ENCODE measurements at regions not wholly inside any gene's neighbourhood (a gene's known extent, or its start where the extent isn't known, plus 50 kb on each side); places are given as distances from the start of the nearest gene placed in this dataset.

DNA sequence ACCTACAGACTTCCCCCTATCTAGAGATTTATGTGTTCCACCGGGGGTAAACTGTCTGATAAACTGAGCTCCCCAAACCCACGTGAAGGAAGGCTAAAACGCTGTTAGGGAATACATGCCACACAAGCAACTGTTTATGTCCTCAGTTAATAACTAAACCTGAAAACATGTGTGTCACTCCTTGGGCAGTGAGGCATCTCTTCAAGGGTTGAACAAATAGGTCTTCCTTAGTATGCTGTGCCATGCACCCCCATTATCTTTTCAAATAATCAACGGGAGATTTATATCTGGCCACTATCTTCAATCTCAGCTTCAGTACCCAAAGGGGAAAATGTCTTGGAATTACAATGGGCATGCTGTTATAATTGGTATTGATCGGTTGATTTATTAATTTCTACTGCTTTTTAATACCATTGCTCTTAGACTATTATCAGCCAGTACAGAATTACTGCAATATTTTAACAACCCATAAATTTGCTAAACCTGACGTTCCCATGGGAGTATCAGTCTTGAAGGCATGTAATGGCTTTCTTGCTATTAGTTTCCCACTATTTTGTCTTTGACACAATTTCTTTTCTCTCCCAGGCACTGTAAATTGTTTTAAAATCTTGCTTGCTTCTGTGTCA is 279.2 kb upstream of the P2RY1 start:
- no peaks in the 10 kb centered on the region for H3K27me3 Mint-ChIP-seq
- H3K4me1 Mint-ChIP-seq (ENCODE audit: low read depth): no peaks in the 10 kb centered on the region
- no peak overlapping the region for H3K27ac Mint-ChIP-seq
- H3K9me3 Mint-ChIP-seq: peaks cover 14% of the 10 kb centered on the region
- intact Hi-C loops (cut with micrococcal nuclease): no loop called here
- no peak overlapping the region for H3K4me3 Mint-ChIP-seq
- H3K36me3 Mint-ChIP-seq (ENCODE audit: low read depth): no peaks in the 10 kb centered on the region

- Mint-ChIP-seq H3K27ac (no peak overlapping the region), H3K27me3 (no peaks in the 10 kb centered on the region)
These were observed 278.1 kb upstream of the P2RY1 start for GRCh38 chr3:152556731-152557254.

DNA sequence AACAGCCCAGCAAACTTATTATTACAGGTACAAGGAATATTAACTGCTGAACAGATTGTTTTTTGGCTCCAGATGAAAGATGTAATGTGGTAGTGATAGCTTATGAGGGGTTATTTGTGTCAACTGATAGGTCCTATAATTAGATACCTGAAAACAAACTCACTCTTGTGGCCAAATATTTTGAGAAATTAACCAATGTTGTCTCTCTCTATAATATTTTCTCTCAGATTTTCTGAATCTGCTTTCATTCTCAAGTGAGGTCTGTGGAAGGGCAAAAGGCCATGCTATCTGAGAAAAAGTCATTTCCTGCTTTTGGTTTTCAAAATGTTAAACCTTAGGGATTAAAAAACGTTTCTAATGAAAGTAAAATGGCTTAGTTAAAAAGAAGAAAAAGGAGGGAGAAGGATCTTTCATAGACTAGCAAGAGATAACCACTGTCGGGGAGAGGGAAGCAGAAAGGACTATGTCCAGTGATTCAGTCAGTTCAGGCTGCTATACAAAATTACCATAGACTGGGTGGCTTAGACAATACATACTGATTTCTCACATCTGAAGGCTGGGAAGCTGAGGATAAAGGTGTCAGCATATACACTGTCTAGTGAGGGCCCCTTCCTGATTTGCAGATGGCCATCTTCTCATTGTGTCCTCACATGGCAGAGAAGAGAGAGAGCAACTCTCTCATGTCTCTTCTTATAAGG is 277.5 kb upstream of the P2RY1 start:
- no peak overlapping the region for H3K4me3 Mint-ChIP-seq
- no peak overlapping the region for H3K27ac Mint-ChIP-seq
- intact Hi-C loops (cut with micrococcal nuclease): no loop called here
- no peaks in the 10 kb centered on the region for H3K36me3 Mint-ChIP-seq (ENCODE audit: low read depth)
- H3K4me1 Mint-ChIP-seq (ENCODE audit: low read depth): no peaks in the 10 kb centered on the region
- peaks cover 14% of the 10 kb centered on the region for H3K9me3 Mint-ChIP-seq
- H3K27me3 Mint-ChIP-seq: no peaks in the 10 kb centered on the region

More at GRCh38 chr3:152556731-152557254, 278.1 kb upstream of the P2RY1 start:
- Mint-ChIP-seq H3K4me3 (no peak overlapping the region), H3K4me1 (ENCODE audit: low read depth) (no peaks in the 10 kb centered on the region), H3K36me3 (ENCODE audit: low read depth) (no peaks in the 10 kb centered on the region), H3K9me3 (peaks cover 14% of the 10 kb centered on the region)
- intact Hi-C loops (cut with micrococcal nuclease): no loop called here

DNA sequence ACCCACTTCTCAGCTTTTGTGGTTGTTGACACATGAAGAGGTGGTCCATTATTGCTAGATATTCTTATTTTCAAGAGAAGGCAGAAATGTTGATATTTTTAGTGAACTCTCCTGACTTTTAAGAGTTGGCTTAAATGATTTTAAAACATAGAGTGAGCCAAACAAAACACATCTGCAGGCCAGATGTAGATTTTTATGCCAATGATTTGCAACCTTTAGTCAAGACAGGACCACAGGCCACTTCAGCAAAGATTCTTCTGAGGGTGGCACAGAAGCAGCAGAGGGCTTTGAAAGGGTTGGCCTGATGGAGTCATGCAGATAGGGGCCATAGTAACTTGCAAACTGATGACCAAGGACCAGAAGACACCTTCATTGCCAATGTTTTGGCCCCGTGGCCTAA is 276.5 kb upstream of the P2RY1 start:
- intact Hi-C loops (cut with micrococcal nuclease): no loop called here
- H3K27ac Mint-ChIP-seq: no peak overlapping the region
- H3K36me3 Mint-ChIP-seq (ENCODE audit: low read depth): no peaks in the 10 kb centered on the region
- no peaks in the 10 kb centered on the region for H3K27me3 Mint-ChIP-seq
- H3K9me3 Mint-ChIP-seq: peaks cover 14% of the 10 kb centered on the region
- H3K4me1 Mint-ChIP-seq (ENCODE audit: low read depth): no peaks in the 10 kb centered on the region
- H3K4me3 Mint-ChIP-seq: no peak overlapping the region

DNA sequence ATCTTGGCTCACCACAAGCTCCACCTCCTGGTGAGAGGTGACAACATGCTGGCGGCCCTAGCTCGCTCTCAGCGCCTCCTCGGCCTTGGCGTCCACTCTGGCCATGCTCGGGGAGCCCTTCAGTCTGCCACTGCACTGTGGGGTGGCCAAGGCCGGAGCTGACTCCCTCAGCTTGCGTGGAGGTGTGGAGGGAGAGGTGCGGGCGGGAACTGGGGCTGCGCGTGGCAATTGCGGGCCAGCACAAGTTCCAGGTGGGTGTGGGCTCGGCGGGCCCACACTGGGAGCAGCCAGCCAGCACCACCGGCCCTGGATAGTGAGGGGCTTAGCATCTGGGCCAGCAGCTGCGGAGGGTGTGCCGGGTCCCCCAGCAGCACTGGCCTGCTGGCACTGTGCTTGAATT is 275.7 kb upstream of the P2RY1 start:
- H3K27ac Mint-ChIP-seq: no peak overlapping the region
- intact Hi-C loops (cut with micrococcal nuclease): no loop called here
- H3K36me3 Mint-ChIP-seq (ENCODE audit: low read depth): no peaks in the 10 kb centered on the region
- no peak overlapping the region for H3K4me3 Mint-ChIP-seq
- peaks cover 5% of the 10 kb centered on the region for H3K4me1 Mint-ChIP-seq (ENCODE audit: low read depth)
- H3K27me3 Mint-ChIP-seq: no peaks in the 10 kb centered on the region
- peaks cover 14% of the 10 kb centered on the region for H3K9me3 Mint-ChIP-seq

DNA sequence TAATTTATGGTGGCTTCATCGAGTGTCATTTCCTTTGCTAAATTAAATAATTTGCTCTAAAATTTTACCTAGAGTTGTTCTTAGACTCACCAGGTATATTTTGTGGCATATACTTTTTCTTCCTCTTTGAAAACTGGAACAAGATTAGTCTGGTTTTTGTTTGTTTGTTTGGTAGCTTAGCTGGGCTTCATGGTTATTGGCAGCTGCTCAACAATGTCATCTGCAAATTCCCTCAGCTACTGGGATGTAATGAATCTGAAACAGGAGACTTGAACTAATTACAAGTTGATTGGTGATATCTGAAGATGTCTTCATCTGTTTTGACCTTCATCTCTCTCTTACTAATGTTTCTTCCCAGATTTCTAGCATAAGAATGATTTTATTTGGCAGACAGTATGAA is 270.5 kb upstream of the P2RY1 start:
- Mint-ChIP-seq H3K27me3 (no peaks in the 10 kb centered on the region), H3K9me3 (no peaks in the 10 kb centered on the region), H3K36me3 (ENCODE audit: low read depth) (no peaks in the 10 kb centered on the region), H3K27ac (no peak overlapping the region), H3K4me1 (ENCODE audit: low read depth) (peaks cover 5% of the 10 kb centered on the region), H3K4me3 (no peak overlapping the region)
- intact Hi-C loops (cut with micrococcal nuclease): no loop called here

- Mint-ChIP-seq H3K27me3 (no peaks in the 10 kb centered on the region), H3K27ac (no peak overlapping the region), H3K4me3 (no peak overlapping the region), H3K9me3 (no peaks in the 10 kb centered on the region), H3K4me1 (ENCODE audit: low read depth) (peaks cover 6% of the 10 kb centered on the region), H3K36me3 (ENCODE audit: low read depth) (no peaks in the 10 kb centered on the region)
- intact Hi-C loops (cut with micrococcal nuclease): loop anchor here (2.0 kb wide), 1 partner anchor 102 kb away; no protein-coding TSS in a partner anchor
These were observed 260.4 kb upstream of the P2RY1 start for GRCh38 chr3:152574461-152575079.

GRCh38 chr3:152578769-152579168 is 256.2 kb upstream of the P2RY1 start:
- Mint-ChIP-seq H3K4me1 (ENCODE audit: low read depth) (peaks cover 6% of the 10 kb centered on the region), H3K36me3 (ENCODE audit: low read depth) (no peaks in the 10 kb centered on the region), H3K9me3 (no peaks in the 10 kb centered on the region), H3K4me3 (no peak overlapping the region), H3K27ac (no peak overlapping the region), H3K27me3 (no peaks in the 10 kb centered on the region)
- intact Hi-C loops (cut with micrococcal nuclease): no loop called here

DNA sequence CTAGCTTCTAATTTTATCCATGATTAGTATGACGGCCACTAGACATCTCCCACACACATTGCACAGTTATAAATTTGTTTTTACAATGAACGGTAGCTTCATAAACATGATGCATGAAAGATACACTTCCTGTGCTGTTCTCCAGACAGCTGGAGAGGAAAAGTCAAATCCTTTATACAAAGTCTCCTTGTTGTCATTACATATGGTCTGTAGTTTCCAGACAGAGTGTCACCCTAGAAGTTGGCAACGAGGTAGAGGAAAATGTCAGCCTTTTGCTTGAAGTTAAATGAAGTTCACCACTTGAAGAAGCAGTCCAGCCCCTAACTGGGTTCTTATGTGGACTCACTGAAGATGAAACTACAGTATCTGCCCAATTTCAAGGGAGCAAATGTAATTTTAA is 253.0 kb upstream of the P2RY1 start:
- H3K36me3 Mint-ChIP-seq (ENCODE audit: low read depth): no peaks in the 10 kb centered on the region
- intact Hi-C loops (cut with micrococcal nuclease): no loop called here
- no peaks in the 10 kb centered on the region for H3K9me3 Mint-ChIP-seq
- H3K27ac Mint-ChIP-seq: no peak overlapping the region
- no peaks in the 10 kb centered on the region for H3K4me1 Mint-ChIP-seq (ENCODE audit: low read depth)
- no peak overlapping the region for H3K4me3 Mint-ChIP-seq
- H3K27me3 Mint-ChIP-seq: no peaks in the 10 kb centered on the region

DNA sequence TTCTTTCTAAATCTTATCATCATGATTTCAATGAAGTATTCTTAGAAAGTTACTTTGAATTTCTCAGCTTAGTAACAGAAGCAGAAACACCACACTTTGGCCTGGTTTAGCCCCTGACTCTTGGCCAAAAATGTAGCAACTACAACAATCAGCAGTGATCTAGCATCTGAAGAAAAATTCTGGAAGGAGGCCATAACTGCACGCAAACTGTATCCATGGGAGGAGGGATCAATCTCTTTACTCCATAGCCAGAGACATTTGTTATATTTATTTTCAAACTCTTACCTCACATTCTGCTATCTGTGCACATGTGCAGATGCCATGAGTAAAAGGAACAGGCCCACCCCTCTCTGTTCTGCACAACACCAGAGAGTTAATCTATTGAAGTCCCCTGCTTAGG is 251.0 kb upstream of the P2RY1 start:
- Mint-ChIP-seq H3K9me3 (no peaks in the 10 kb centered on the region), H3K27me3 (no peaks in the 10 kb centered on the region), H3K4me1 (ENCODE audit: low read depth) (no peaks in the 10 kb centered on the region), H3K27ac (no peak overlapping the region), H3K36me3 (ENCODE audit: low read depth) (no peaks in the 10 kb centered on the region), H3K4me3 (no peak overlapping the region)
- intact Hi-C loops (cut with micrococcal nuclease): no loop called here

GRCh38 chr3:152586974-152587373 is 248.0 kb upstream of the P2RY1 start:
- Mint-ChIP-seq H3K4me3 (no peak overlapping the region), H3K36me3 (ENCODE audit: low read depth) (no peaks in the 10 kb centered on the region), H3K4me1 (ENCODE audit: low read depth) (peaks cover 7% of the 10 kb centered on the region), H3K27me3 (no peaks in the 10 kb centered on the region), H3K27ac (no peak overlapping the region), H3K9me3 (no peaks in the 10 kb centered on the region)
- intact Hi-C loops (cut with micrococcal nuclease): no loop called here

- intact Hi-C loops (cut with micrococcal nuclease): no loop called here
- Mint-ChIP-seq H3K27me3 (no peaks in the 10 kb centered on the region), H3K4me1 (ENCODE audit: low read depth) (peaks cover 7% of the 10 kb centered on the region)
These were observed 247.1 kb upstream of the P2RY1 start for GRCh38 chr3:152587861-152588260.

DNA sequence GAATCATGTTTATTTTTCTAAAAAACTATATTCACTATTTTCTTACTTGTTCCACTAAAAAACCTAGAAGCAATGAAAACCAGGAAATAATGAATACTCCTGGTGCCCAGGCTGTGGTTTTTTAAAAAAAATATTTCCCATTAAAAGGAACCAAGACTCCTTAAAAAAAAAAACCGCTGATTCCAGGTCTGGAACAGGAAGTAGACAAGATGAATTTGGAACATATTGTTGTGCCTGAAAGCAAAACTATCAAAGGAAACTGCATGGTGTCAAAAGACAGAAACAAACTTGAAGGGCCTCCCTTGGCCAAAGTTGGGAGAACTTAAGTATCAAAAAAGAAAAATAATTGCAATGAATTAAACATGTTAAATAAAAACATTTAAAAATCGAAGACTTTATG is 245.3 kb upstream of the P2RY1 start:
- Mint-ChIP-seq H3K4me3 (no peak overlapping the region), H3K27me3 (no peaks in the 10 kb centered on the region), H3K4me1 (ENCODE audit: low read depth) (peaks cover 7% of the 10 kb centered on the region), H3K36me3 (ENCODE audit: low read depth) (no peaks in the 10 kb centered on the region), H3K27ac (no peak overlapping the region), H3K9me3 (no peaks in the 10 kb centered on the region)
- intact Hi-C loops (cut with micrococcal nuclease): no loop called here

More at GRCh38 chr3:152587861-152588260, 247.1 kb upstream of the P2RY1 start:
- no peaks in the 10 kb centered on the region for H3K36me3 Mint-ChIP-seq (ENCODE audit: low read depth)
- H3K9me3 Mint-ChIP-seq: no peaks in the 10 kb centered on the region
- H3K4me3 Mint-ChIP-seq: no peak overlapping the region
- H3K27ac Mint-ChIP-seq: no peak overlapping the region

DNA sequence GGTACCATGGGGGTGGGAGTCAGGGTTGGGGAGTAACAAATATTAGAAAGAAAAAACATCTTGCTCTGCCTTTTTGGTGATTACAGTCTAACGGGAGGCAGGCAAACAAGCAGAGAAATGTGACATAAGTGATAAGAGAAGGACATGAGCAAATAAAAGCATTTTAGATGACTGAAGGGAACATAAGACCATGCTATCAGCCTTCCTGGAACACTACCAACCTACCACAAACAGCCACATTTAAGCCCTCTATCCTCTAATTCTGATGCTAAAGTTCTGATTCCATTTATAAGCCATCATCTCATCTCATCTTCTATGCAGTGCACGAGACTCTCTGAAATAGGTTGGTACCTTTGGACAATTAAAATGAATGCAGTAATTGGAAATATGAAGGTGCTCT is 243.4 kb upstream of the P2RY1 start:
- H3K27me3 Mint-ChIP-seq: no peaks in the 10 kb centered on the region
- H3K4me1 Mint-ChIP-seq (ENCODE audit: low read depth): peaks cover 7% of the 10 kb centered on the region
- H3K4me3 Mint-ChIP-seq: no peak overlapping the region
- no peaks in the 10 kb centered on the region for H3K9me3 Mint-ChIP-seq
- no peak overlapping the region for H3K27ac Mint-ChIP-seq
- H3K36me3 Mint-ChIP-seq (ENCODE audit: low read depth): no peaks in the 10 kb centered on the region
- intact Hi-C loops (cut with micrococcal nuclease): no loop called here

All from dendritic cell treated with granulocyte-macrophage colony-stimulating factor and Interleukin-4, amounts not matched to agents 40 ng/mL and 50 ng/mL, for 4 days (primary cell).